ENCODE measurements at regions not wholly inside any gene's neighbourhood (a gene's known extent, or its start where the extent isn't known, plus 50 kb on each side); places are given as distances from the start of the nearest gene placed in this dataset.
A peak's percentile ranks its signal among the peaks of the same experiment; 100 is the strongest.

GRCh38 chr2:146244131-146244530 lies 1600.7 kb upstream of the ACVR2A start:
- Histone ChIP-seq H3K9me3 (no peaks in the 10 kb centered on the region), H3K36me3 (no peaks in the 10 kb centered on the region), H3K27ac (no peak overlapping the region), H3K27me3 (no peaks in the 10 kb centered on the region), H3K4me3 (replicated peaks in 1 of 3) (no peak overlapping the region), H3K4me1 (peaks cover 8% of the 10 kb centered on the region in 2 donors)
- TF ChIP-seq, protein P1, sequence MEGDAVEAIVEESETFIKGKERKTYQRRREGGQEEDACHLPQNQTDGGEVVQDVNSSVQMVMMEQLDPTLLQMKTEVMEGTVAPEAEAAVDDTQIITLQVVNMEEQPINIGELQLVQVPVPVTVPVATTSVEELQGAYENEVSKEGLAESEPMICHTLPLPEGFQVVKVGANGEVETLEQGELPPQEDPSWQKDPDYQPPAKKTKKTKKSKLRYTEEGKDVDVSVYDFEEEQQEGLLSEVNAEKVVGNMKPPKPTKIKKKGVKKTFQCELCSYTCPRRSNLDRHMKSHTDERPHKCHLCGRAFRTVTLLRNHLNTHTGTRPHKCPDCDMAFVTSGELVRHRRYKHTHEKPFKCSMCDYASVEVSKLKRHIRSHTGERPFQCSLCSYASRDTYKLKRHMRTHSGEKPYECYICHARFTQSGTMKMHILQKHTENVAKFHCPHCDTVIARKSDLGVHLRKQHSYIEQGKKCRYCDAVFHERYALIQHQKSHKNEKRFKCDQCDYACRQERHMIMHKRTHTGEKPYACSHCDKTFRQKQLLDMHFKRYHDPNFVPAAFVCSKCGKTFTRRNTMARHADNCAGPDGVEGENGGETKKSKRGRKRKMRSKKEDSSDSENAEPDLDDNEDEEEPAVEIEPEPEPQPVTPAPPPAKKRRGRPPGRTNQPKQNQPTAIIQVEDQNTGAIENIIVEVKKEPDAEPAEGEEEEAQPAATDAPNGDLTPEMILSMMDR (IDR thresholded peaks at IDR 0.05): no peak
- no peak for TF ChIP-seq POLR2A (IDR thresholded peaks at IDR 0.05)
- DNase-seq: no peak
- WGBS, 2 donors: 58 to 60% methylated on average over 2 of the region's 2 CpGs
- intact Hi-C loops (cut with DNase I): no loop called here

GRCh38 chr2:146241023-146241422 lies 1603.8 kb upstream of the ACVR2A start:
- intact Hi-C loops (cut with DNase I): no loop called here

GRCh38 chr2:146240391-146240790 lies 1604.4 kb upstream of the ACVR2A start:
- no peak overlapping the region for H3K27ac ChIP-seq
- H3K4me1 ChIP-seq: peaks cover 0 to 10% of the 10 kb centered on the region in 2 donors
- 86 to 91% methylated on average over 2 of the region's 2 CpGs for WGBS, 2 donors
- H3K27me3 ChIP-seq: no peaks in the 10 kb centered on the region
- H3K4me3 ChIP-seq (replicated peaks in 1 of 3): no peak overlapping the region
- no peak for DNase-seq
- intact Hi-C loops (cut with DNase I): no loop called here
- TF ChIP-seq POLR2A (IDR thresholded peaks at IDR 0.05): no peak
- TF ChIP-seq, protein P1 (IDR thresholded peaks at IDR 0.05): no peak
- no peaks in the 10 kb centered on the region for H3K36me3 ChIP-seq
- H3K9me3 ChIP-seq: no peaks in the 10 kb centered on the region

More at GRCh38 chr2:146241023-146241422, 1603.8 kb upstream of the ACVR2A start:
- TF ChIP-seq POLR2A (IDR thresholded peaks at IDR 0.05): no peak
- TF ChIP-seq, protein P1 (IDR thresholded peaks at IDR 0.05): no peak
- H3K27ac ChIP-seq: no peak overlapping the region
- no peaks in the 10 kb centered on the region for H3K36me3 ChIP-seq
- 59 to 62% methylated on average over 1 of the region's 1 CpG for WGBS, 2 donors
- no peaks in the 10 kb centered on the region for H3K9me3 ChIP-seq
- peaks cover 0 to 10% of the 10 kb centered on the region in 2 donors for H3K4me1 ChIP-seq
- DNase-seq: no peak
- no peaks in the 10 kb centered on the region for H3K27me3 ChIP-seq
- no peak overlapping the region for H3K4me3 ChIP-seq (replicated peaks in 1 of 3)

DNA sequence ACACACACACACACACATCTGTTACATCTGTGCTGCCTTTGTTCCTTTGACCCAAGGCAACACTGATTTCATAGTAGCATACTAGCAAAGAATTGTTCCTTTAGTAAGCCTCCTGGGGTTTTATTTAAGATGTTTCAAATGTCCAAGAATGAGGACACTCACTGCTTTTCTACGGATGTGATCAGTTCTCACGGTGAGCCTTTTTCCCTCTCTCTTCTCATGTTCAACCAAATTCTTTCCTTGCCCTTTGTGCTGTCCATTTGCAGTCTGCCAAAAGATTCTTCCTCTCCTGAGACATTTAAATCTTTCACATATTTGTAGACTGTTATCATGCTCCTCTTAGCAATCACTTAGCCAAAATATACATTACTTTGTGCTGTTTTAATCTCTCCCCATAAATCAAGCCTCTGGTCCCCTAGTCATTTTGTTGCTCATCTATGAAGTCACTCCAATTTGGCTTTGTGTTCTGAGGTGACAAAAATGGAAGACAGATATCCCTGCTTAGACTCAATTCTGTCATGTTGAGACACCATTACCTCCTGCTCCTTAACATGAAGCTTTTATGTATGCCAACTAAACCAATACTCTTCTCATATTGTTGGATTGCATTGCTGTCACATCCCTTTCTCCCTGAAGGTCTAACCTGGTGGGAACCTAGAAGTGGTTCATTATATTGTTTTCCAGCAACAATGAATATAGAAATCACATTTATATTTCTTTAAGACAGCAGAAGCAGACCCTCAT lies 1605.3 kb upstream of the ACVR2A start:
- 63 to 73% methylated on average over 2 of the region's 2 CpGs for WGBS, 2 donors
- no peak overlapping the region for H3K4me3 ChIP-seq (replicated peaks in 1 of 3)
- peaks cover 0 to 10% of the 10 kb centered on the region in 2 donors for H3K4me1 ChIP-seq
- no peaks in the 10 kb centered on the region for H3K36me3 ChIP-seq
- H3K27ac ChIP-seq: no peak overlapping the region
- DNase-seq: no peak
- no peaks in the 10 kb centered on the region for H3K27me3 ChIP-seq
- TF ChIP-seq POLR2A (IDR thresholded peaks at IDR 0.05): no peak
- TF ChIP-seq, protein P1 (IDR thresholded peaks at IDR 0.05): no peak
- H3K9me3 ChIP-seq: no peaks in the 10 kb centered on the region
- intact Hi-C loops (cut with DNase I): no loop called here

DNA sequence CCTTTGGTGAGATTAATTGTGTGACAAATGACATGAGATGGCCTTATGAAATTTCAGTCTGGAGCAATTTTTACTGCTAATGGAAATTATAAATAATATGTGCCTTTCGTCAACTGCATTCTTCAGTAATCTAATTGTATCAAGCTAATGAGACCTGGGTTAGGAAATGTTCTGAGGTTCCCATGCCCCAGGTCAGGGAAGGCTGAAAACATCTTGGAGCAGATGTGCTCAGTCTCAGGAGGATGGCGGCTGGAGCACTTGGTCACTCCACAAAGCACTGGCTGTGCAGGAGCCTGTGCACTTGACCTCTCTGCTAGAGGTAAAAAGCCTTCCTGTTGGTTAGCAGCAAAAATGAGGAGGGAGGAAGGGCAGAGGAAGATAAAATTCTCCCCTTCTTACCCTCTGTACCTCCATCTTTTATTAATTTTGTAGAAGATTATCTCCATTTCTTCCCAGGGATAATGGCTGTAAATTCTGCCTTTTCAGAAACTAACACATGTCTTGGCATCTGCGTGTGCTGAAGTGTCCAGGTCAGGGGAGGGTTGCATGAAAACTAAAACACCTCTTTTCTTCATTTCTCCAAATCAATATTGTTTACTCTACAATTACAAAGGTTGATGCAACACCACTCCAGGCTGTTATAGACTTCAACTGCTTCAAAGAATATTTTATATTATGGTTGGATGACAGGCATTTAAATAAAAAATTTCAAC lies 1606.4 kb upstream of the ACVR2A start:
- TF ChIP-seq, protein P1 (IDR thresholded peaks at IDR 0.05): no peak
- no peak for TF ChIP-seq POLR2A (IDR thresholded peaks at IDR 0.05)
- intact Hi-C loops (cut with DNase I): no loop called here
- Histone ChIP-seq H3K9me3 (no peaks in the 10 kb centered on the region), H3K27ac (no peak overlapping the region), H3K27me3 (no peaks in the 10 kb centered on the region), H3K4me3 (replicated peaks in 1 of 3) (no peak overlapping the region), H3K4me1 (peaks cover 0 to 10% of the 10 kb centered on the region in 2 donors), H3K36me3 (no peaks in the 10 kb centered on the region)
- peak; percentile 35 to 61 for DNase-seq
- WGBS, 2 donors: 74% methylated on average over 3 of the region's 3 CpGs
